ENCODE measurements at regions not wholly inside any gene's neighbourhood (a gene's known extent, or its start where the extent isn't known, plus 50 kb on each side); places are given as distances from the start of the nearest gene placed in this dataset.
"Not testable (repeated sequence)": the region's sequence is repeated elsewhere in the genome, so short reads cannot be mapped to it uniquely, and the experiment has no call there.

DNA sequence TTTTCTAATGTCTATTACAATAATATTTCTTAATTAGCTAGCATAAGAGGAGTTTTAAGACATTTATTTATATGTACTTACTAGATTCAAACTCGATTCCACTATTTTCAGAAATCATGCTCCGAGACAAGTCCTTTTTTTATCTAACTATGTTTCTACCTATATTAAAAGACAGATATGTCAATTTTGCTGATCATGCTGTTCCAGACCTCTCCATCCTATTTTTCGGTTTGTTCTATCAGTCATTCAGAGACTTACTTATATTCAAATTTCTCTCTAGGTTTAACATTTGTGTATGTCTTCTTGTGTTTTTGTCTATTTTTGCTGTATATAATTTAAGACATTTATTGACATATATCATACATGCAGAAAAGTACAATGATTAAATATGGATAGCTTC is 635.5 kb downstream of the ZNF716 start:
- DNase-seq; H3K4me3 ChIP-seq (ENCODE audit: low read length in 3 of 3); H3K4me1 ChIP-seq (ENCODE audit: control insufficient read depth in 2 of 3, insufficient read depth in 2 of 3, low read depth in 1 of 3, low read length in 3 of 3); H3K9me3 ChIP-seq (ENCODE audit: control insufficient read depth in 2 of 3, insufficient read depth in 1 of 3, low read length in 3 of 3); H3K27ac ChIP-seq (ENCODE audit: low read depth in 2 of 2, low read length in 2 of 2); H3K27me3 ChIP-seq (ENCODE audit: control insufficient read depth, insufficient read depth, low read length); FAIRE-seq; H3K9ac ChIP-seq (ENCODE audit: low read length in 3 of 3); H3K36me3 ChIP-seq (ENCODE audit: control insufficient read depth in 2 of 3, insufficient read depth in 3 of 3, low read length in 3 of 3); intact Hi-C loops (cut with DNase I): not testable (repeated sequence)

GRCh38 chr7:58086461-58086860 is 636.5 kb downstream of the ZNF716 start:
- TF ChIP-seq, protein P1, sequence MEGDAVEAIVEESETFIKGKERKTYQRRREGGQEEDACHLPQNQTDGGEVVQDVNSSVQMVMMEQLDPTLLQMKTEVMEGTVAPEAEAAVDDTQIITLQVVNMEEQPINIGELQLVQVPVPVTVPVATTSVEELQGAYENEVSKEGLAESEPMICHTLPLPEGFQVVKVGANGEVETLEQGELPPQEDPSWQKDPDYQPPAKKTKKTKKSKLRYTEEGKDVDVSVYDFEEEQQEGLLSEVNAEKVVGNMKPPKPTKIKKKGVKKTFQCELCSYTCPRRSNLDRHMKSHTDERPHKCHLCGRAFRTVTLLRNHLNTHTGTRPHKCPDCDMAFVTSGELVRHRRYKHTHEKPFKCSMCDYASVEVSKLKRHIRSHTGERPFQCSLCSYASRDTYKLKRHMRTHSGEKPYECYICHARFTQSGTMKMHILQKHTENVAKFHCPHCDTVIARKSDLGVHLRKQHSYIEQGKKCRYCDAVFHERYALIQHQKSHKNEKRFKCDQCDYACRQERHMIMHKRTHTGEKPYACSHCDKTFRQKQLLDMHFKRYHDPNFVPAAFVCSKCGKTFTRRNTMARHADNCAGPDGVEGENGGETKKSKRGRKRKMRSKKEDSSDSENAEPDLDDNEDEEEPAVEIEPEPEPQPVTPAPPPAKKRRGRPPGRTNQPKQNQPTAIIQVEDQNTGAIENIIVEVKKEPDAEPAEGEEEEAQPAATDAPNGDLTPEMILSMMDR (IDR thresholded peaks at IDR 0.05; ENCODE audit: borderline replicate concordance, extremely low read depth, insufficient read depth) = no peak
- intact Hi-C loops (cut with DNase I) = no loop called here
- no peaks in the 10 kb centered on the region for H3K4me1 ChIP-seq (ENCODE audit: control insufficient read depth in 2 of 3, insufficient read depth in 2 of 3, low read depth in 1 of 3, low read length in 3 of 3)
- H3K9me3 ChIP-seq (ENCODE audit: control insufficient read depth in 2 of 3, insufficient read depth in 1 of 3, low read length in 3 of 3) = no peaks in the 10 kb centered on the region
- H3K27ac ChIP-seq (ENCODE audit: low read depth in 2 of 2, low read length in 2 of 2) = no peak overlapping the region
- H3K4me3 ChIP-seq (ENCODE audit: low read length in 3 of 3) = no peak overlapping the region
- no peaks in the 10 kb centered on the region for H3K36me3 ChIP-seq (ENCODE audit: control insufficient read depth in 2 of 3, insufficient read depth in 3 of 3, low read length in 3 of 3)
- no peaks in the 10 kb centered on the region for H3K27me3 ChIP-seq (ENCODE audit: control insufficient read depth, insufficient read depth, low read length)
- FAIRE-seq = no peak
- peak in 1 of 5 donors; percentile 72 for DNase-seq
- H3K9ac ChIP-seq (ENCODE audit: low read length in 3 of 3) = no peak overlapping the region

- Histone ChIP-seq H3K4me1 (ENCODE audit: control insufficient read depth in 2 of 3, insufficient read depth in 2 of 3, low read depth in 1 of 3, low read length in 3 of 3) (no peaks in the 10 kb centered on the region), H3K9ac (ENCODE audit: low read length in 3 of 3) (no peak overlapping the region), H3K4me3 (ENCODE audit: low read length in 3 of 3) (no peak overlapping the region), H3K27me3 (ENCODE audit: control insufficient read depth, insufficient read depth, low read length) (no peaks in the 10 kb centered on the region), H3K9me3 (ENCODE audit: control insufficient read depth in 2 of 3, insufficient read depth in 1 of 3, low read length in 3 of 3) (no peaks in the 10 kb centered on the region), H3K36me3 (ENCODE audit: control insufficient read depth in 2 of 3, insufficient read depth in 3 of 3, low read length in 3 of 3) (no peaks in the 10 kb centered on the region), H3K27ac (ENCODE audit: low read depth in 2 of 2, low read length in 2 of 2) (no peak overlapping the region)
- intact Hi-C loops (cut with DNase I) = no loop called here
- FAIRE-seq (no peak), DNase-seq (peak in 1 of 5 donors; percentile 79)
- TF ChIP-seq, protein P1 (IDR thresholded peaks at IDR 0.05; ENCODE audit: borderline replicate concordance, extremely low read depth, insufficient read depth) = no peak
These were observed 637.0 kb downstream of the ZNF716 start for GRCh38 chr7:58086871-58087535.

DNA sequence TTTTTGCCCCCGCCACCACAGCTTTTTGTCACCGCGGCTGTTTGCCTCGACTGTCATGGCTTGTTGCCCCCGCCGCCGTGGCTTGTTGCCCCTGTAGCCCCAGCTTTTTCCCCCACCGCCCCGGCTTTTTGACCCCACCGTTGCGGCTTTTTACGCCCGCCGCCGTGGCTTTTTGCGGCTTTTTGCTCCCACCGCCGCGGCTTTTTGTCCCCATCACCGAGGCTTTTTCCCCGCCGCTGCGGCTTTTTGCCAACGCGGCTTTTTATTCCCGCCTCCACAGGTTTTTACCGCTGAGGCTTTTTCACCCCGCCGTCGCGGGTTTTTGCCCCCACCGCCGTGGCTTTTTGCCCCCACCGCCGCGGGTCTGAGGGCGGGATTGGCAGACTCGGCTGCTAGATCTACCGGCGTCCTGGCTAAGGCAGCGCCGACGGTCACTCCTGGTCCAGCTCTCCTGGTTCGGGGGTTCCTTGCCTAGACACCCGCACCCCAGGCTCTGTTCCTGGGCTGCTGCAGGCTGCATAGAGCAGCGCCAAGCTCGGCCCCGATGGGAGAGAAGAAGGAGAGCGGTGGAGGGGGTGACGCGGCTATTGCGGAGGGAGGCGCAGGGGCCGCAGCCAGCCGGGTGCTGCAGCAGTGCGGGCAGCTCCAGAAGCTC is 637.7 kb downstream of the ZNF716 start:
- no peak for FAIRE-seq
- TF ChIP-seq, protein P1 (IDR thresholded peaks at IDR 0.05; ENCODE audit: borderline replicate concordance, extremely low read depth, insufficient read depth) = no peak
- peak in 1 of 5 donors; percentile 59 for DNase-seq
- Histone ChIP-seq H3K4me3 (ENCODE audit: low read length in 3 of 3) (no peak overlapping the region), H3K36me3 (ENCODE audit: control insufficient read depth in 2 of 3, insufficient read depth in 3 of 3, low read length in 3 of 3) (no peaks in the 10 kb centered on the region), H3K27ac (ENCODE audit: low read depth in 2 of 2, low read length in 2 of 2) (no peak overlapping the region), H3K9me3 (ENCODE audit: control insufficient read depth in 2 of 3, insufficient read depth in 1 of 3, low read length in 3 of 3) (no peaks in the 10 kb centered on the region), H3K4me1 (ENCODE audit: control insufficient read depth in 2 of 3, insufficient read depth in 2 of 3, low read depth in 1 of 3, low read length in 3 of 3) (no peaks in the 10 kb centered on the region), H3K27me3 (ENCODE audit: control insufficient read depth, insufficient read depth, low read length) (no peaks in the 10 kb centered on the region), H3K9ac (ENCODE audit: low read length in 3 of 3) (no peak overlapping the region)
- intact Hi-C loops (cut with DNase I) = no loop called here

GRCh38 chr7:58088191-58088560 is 638.2 kb downstream of the ZNF716 start:
- H3K4me1 ChIP-seq (ENCODE audit: control insufficient read depth in 2 of 3, insufficient read depth in 2 of 3, low read depth in 1 of 3, low read length in 3 of 3); H3K27ac ChIP-seq (ENCODE audit: low read depth in 2 of 2, low read length in 2 of 2); H3K27me3 ChIP-seq (ENCODE audit: control insufficient read depth, insufficient read depth, low read length); FAIRE-seq; H3K4me3 ChIP-seq (ENCODE audit: low read length in 3 of 3); intact Hi-C loops (cut with DNase I); H3K36me3 ChIP-seq (ENCODE audit: control insufficient read depth in 2 of 3, insufficient read depth in 3 of 3, low read length in 3 of 3); H3K9ac ChIP-seq (ENCODE audit: low read length in 3 of 3); H3K9me3 ChIP-seq (ENCODE audit: control insufficient read depth in 2 of 3, insufficient read depth in 1 of 3, low read length in 3 of 3): not testable (repeated sequence)
- DNase-seq = peak in 1 of 5 donors; percentile 49

- FAIRE-seq; H3K4me1 ChIP-seq (ENCODE audit: control insufficient read depth in 2 of 3, insufficient read depth in 2 of 3, low read depth in 1 of 3, low read length in 3 of 3); H3K4me3 ChIP-seq (ENCODE audit: low read length in 3 of 3); H3K27ac ChIP-seq (ENCODE audit: low read depth in 2 of 2, low read length in 2 of 2); H3K9me3 ChIP-seq (ENCODE audit: control insufficient read depth in 2 of 3, insufficient read depth in 1 of 3, low read length in 3 of 3); H3K9ac ChIP-seq (ENCODE audit: low read length in 3 of 3); DNase-seq; H3K36me3 ChIP-seq (ENCODE audit: control insufficient read depth in 2 of 3, insufficient read depth in 3 of 3, low read length in 3 of 3); H3K27me3 ChIP-seq (ENCODE audit: control insufficient read depth, insufficient read depth, low read length); intact Hi-C loops (cut with DNase I): not testable (repeated sequence)
These were observed 641.1 kb downstream of the ZNF716 start for GRCh38 chr7:58091063-58091462.
